GM12872 (cell line): ENCODE measurements at regions not wholly inside any gene's neighbourhood (a gene's known extent, or its start where the extent isn't known, plus 50 kb on each side); places are given as distances from the start of the nearest gene placed in this dataset.

Source experiments
- CTCF ChIP-seq: IDR thresholded peaks from 3 replicates; pipeline ENCODE4 v1.5.1; 2011; ENCODE audit warnings: low read depth, mild to moderate bottlenecking, low read length, moderate library complexity; ENCODE audit not compliant: insufficient read depth

DNA sequence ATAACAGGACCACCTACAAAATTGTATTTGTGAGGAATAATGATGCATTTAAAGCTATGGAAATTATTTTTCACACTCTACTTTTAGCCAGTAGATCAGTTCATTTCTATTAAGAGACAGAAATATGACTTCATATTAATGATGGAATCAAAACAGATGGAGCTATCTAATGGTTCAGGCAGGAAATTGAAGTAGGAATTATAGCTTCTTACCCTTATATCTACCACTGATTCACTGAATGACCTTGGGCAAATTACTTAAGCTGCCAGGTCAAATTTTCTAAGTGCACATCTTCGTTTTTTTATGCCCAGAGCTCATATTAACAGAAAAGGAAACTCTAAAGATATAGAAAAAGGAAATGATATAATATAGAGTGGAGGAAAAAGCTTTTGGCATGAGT, 323.1 kb downstream of the PCDH10 start:
- TF ChIP-seq CTCF, result no peak

DNA sequence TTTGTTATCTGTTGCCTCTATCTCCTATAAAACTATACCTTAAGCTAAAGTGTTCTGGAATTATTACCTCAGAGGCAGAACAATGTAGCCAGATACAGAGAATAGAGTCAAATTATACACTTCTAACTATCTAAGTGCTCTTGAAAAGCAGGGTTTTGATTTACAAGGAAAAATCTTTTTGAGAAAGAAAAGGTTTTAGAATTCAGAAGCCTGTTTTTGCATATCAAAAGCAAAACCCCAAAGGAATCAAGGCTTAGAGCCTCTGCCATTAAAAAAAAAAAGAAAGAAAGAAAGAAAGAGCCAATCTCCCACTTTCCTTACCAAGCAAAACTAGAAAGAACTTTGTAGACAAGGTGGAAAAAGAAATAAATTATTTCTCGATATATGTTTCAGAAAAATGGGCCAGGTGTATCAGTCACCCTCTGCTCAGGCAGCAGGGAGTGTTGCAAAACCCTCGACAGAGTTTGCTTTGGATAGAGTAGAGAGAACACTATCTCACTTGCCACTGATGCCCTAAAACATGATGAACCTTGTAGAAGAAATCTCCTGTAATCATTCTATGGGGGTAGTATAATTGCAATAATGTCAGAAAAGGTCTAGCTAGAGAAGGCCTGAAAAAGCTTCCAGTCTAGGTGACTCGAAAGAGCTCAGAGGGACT, 318.3 kb downstream of the PCDH10 start:
- TF ChIP-seq CTCF, result no peak

GRCh38 chr4:133465022-133465421, 315.9 kb downstream of the PCDH10 start:
- TF ChIP-seq CTCF, result no peak

- no peak for TF ChIP-seq CTCF
Measured at GRCh38 chr4:133464311-133464710, 315.2 kb downstream of the PCDH10 start.

- TF ChIP-seq CTCF, result no peak
Measured at GRCh38 chr4:133452678-133453077, 303.6 kb downstream of the PCDH10 start.

- no peak for TF ChIP-seq CTCF
Measured at GRCh38 chr4:133450813-133451212, 301.7 kb downstream of the PCDH10 start.

DNA sequence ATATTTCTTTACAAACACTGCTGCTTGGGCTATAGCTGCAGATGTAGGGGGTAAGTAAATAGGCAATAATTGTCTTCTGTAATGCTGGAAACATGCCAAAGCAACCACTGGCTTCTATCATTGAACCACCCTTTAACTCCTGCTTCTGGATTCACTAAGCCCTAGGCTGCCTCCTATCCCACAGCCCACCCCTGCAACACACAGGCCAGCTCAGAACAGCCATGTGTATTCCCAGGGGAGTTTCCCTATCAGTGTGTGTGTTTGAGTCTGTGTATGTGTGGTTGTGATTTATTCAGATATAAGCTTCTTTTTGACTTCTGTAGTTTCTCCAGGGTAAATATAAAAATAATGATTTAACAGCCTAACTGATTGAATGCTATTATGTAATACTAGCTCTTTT, 291.3 kb downstream of the PCDH10 start:
- TF ChIP-seq CTCF, result no peak
